HT1080 (cell line): ENCODE measurements at regions not wholly inside any gene's neighbourhood (a gene's known extent, or its start where the extent isn't known, plus 50 kb on each side); places are given as distances from the start of the nearest gene placed in this dataset.
"Not testable (repeated sequence)": the region's sequence is repeated elsewhere in the genome, so short reads cannot be mapped to it uniquely, and the experiment has no call there.

Experiments used
- DNase-seq: peaks from one replicate; pipeline ENCODE4 v3.0.0-alpha.2; 2015; ENCODE audit warnings: low read depth

DNA sequence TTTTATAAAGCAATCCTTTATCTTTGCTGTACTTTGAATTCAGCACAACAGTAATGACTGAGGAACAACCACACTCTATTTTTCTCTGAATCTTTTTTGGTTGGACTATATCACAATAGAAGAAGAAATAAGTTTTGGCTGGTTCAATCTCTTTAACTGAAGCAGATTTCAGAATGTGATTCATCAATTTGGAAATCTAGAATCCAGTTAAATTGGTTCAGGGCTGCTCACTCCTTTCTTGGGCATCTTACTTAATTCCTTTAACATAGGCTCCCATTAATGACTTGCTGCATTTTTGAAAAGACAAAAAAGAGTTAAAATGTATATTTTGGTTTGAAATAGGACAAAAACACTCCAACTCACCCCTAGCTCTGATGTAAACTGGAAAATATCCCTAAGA is 688.3 kb upstream of the NECTIN3 start:
- no peak for DNase-seq

DNA sequence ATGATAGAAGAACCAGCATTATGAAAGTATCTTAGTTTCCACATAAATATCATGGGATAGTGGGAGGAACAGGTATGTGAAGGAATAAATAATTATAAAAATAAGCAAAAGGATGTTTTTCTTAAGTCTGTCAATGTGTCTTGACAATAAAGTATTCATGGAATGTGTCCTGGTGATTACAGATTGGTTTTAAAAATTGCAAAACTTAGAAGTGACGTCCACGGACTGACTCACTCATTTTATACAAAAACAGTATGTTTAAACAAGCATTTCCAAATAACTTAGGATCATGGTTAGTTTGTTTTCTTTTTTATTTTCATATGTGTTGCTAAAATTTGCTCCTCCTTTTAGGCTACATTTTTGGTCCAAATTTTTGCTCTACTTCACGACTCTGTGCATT is 687.0 kb upstream of the NECTIN3 start:
- DNase-seq = peak; percentile 17

DNA sequence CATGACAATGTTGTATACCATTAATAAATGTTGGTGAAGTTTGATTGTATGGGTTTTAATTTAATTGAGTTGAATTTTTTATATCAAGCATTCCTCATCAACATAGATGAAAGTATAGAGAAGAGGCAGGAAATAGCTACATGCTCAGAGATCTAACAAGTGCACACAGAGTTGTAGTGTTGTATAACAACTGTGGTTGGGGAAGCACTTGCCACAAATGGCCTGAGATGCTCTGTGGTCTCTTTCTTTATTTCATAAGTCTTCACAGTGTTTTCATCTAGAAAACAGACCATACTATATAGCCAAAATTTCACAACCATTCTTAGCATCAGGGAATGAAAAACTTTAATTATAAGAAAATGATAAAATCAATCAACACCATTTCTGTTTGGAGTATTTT is 682.6 kb upstream of the NECTIN3 start:
- no peak for DNase-seq

DNA sequence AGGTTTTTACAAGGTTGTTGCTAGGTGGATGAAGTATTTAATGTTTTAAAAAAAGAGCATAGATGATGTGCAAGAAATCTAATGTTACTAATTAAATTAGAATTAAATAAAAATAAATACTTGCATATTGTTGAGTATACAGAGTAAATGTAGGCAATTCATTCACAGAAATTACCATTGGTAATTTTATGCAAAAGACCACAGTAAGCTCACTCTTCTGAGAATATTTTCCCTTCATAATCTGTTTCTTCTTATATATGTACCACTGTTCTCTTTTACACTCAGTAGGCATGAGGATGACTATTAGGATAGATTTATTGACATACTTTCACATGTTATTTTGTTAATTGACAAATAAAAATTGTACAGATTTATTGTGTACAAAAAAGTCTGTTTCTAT is 681.2 kb upstream of the NECTIN3 start:
- no peak for DNase-seq

DNA sequence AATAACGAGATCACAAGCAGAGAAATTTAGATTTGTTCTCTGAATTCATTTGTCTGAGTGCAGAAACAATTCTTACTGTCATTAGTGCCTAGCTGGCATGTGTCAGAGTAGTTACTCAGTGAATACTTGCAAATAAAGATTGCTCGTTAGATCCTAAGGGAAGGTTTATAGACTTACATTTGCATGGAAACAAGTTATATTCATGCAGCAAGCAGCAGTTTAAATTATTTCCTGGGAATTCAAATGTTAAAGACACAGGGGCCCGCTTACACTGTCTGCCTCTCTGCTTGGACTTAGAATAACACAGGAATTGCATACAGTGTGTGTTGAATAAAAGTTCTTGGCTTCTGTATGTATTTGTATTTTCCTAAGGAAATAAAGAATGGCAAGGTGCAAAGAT is 680.6 kb upstream of the NECTIN3 start:
- DNase-seq = no peak

DNA sequence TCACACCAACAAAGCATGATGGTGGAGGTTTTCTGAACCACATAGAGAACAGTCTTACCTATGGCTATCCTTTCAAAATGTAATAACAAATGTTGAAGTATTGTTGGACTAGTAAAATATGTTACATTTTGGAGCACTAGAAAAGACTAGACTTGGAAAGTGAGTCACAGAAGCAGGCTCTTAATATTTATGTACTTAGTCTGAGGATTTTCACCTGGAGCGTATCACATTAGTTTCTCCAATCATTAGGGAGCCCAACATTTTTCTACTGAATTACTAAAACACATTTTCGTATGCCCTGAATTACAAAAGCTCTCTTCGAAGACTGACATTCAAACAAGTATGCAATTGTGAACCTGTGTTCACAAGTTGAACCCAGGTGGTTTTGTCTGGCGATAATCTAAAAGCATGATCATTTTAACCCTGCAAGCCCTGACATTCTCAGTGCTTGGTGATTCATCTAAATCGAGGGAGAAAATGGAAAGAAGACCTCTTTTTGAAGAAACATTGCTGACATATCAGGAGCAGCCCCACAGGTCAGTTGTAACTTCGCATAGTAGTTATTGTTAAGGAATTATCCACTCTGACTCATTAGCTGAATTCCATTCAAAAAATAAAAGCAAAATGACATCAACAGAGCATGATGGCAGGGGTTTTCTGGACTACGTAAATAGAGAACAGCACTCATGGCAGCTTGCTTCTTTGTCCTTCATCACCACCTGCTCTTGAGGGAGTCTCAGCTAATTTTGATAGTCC is 679.8 kb upstream of the NECTIN3 start:
- no peak for DNase-seq

DNA sequence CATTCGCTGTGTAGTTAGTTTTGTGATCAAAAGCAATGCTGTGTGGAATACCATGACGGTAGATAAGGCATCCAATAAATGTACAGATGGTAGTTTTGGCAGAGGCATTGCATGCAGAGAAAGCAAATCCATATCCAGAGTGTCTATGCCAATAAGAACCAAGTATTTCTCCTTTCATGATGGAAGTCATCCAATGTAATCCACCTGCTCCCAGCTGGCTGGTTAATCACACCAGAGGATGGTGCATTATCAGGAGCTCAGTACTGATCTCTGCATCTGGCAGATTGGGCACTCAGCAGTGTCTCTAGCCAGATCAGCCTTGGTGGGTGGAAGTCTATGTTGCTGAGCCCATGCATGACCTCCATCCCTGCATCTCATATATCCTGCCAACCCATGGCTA is 677.7 kb upstream of the NECTIN3 start:
- DNase-seq = no peak

DNA sequence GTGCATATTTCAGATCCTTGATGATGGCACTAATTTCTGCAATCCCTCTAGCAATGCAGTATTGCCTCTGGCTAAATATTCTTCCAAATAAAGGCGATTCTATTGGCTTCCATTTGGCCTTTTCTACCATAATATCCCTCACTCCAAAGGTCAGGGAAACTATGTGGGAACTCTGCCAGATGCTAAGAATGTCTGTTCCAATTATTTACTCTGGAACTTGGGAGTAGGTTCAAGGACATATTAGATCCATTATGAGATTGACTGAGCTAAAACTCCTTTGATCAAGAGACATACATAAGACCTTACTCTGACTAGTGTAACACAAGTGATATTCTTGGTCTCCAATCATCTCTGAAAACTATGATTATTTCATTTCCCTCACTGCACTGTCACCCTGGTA is 674.5 kb upstream of the NECTIN3 start:
- no peak for DNase-seq

DNA sequence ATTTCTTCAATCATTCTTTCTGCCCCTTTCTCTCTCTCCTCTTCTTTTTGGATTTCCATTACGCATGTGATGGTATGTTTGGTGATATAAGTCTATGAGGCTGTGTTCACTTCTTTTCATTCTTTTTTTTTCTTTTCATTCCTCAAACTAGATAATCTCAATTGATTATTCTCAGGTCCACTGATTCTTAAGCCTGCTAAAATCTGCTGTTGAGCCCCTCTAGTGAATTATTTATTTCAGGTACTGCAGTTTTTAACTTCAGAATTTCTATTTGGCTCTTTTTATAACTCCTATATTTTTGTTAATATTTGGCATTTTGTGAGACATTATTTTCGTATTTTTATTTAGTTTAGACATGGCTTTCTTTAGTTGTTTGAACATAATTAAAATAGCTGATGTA is 671.3 kb upstream of the NECTIN3 start:
- no peak for DNase-seq

DNA sequence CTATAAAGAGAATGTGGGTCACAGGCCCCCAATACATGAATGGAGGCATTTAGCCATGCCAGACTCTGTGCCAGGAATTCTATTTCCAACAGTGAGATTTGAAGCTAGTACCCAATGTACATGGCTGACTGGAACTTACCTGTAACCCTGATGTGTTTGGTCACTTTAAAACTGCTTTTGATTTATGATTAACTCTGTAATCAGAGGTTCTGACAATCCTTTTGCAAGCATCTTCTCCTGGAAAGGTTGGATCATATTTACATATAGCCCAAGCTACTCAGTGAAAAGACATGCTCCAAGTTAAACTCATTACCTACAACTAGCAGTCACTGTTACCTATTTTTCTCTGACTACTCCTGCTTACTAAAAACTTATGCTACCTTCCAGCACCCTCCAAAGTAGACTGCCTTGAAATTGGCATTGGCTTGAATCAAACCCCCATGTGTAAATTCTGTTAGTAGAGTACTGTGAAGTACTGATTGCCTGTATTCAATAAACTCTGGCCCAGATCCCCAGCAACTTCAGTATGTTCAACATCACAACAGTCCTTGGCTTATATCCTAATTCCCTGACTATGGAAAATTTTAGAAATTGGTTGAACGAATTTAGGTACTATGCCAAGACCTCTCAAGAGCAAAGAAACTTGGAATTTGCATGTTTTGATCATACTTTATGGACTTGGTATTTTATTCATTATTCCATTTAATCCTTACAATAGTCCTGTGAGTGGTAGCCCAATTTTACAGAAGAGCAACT is 665.6 kb upstream of the NECTIN3 start:
- DNase-seq = no peak

DNA sequence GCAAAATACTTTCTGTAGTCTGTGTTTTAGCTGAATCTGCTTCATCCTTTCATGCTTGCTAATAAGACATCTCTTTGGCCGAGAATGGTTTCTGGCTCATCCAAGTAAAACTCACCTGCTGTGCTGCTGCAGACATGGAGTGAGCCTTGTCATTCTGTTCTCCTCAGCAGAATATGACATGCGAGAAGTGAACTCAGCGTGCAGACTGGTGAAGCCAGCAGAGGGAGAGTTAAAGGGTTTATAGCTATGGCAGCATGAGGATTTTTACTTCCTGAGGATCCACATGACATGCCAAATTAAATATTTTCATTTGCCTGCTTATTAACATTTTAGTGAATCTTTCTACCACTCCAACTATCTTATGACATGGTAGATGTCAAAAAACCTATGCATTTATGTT is 658.4 kb upstream of the NECTIN3 start:
- peak; percentile 24 for DNase-seq

DNA sequence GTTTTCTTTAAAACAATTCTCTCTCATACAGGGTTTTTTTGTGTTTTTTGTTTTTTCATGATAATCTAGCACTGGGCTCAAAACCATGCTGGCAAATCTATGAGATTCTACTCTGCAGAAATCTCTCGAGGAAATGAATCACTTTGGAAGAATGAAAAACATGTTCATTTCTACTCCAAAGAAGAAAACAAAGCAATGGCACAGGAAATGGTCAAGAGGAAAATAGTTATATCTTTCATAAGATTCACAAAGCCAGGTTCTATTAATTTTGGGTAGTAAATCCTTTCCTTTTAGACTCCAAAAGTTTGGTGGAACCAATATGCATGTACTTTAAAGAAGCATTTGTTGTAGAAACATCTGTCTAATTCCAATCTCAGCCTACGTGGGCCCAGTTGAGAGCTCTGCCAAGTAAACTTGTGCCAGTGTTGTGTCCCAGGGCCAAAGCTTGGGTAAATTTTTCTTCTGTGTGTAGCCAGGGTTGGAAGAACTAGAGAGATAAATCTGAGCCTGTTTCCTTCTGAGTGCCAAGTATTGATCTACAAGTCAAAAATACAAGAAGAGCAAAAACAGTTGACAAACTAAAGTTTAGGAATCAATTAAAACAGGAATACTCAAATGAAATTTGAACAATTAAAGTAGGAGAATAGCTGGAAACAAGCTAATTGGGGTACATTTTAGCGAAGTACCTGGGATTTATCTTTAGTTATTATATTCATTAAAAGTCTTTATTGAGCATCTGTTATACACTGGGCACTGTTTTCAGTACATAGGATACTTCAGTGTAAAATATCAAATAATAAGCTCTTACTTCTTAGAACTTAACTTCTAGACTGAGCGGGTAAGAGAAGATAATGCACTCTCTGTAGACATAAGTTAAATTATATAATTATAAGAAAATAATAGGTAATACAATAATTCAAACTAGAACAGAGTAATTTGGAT is 657.5 kb upstream of the NECTIN3 start:
- peak; percentile 91 for DNase-seq

DNA sequence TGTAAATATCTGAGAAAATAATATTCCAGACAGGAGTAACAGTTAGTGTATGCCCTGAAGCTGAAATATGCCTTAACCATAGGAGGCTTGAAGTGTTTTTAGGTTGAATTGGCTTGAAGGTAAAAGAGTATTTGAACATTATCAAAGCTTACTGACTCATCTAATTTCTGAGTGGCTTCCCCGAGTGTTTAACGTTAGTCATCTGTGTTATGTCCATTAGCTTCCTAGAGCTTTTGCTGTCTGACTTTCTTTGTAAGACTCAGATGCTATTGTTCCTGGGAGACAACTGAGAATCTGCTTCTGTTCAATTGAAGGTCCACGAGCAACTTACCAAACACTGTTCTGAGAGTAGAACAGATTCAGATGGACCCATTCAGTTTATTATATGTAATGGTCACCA is 656.8 kb upstream of the NECTIN3 start:
- peak; percentile 85 for DNase-seq

DNA sequence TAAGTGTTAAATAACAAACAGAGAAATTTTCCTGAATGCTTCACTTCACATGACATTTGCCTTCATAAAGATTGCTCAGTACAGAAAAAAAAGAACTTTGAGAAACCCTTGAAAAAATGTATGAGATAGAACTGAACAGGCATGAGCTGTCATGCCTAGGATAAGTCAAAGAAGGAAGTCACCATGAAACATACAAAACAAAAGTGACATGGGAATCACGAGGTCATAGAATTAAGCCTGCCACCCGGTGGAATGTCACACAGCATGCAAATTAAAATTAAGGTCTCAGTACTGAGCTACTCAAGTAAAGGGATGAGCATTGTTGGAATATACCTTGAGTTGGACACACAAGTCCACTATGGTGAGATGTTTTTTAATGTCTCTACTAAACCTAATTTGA is 652.5 kb upstream of the NECTIN3 start:
- peak; percentile 55 for DNase-seq

DNA sequence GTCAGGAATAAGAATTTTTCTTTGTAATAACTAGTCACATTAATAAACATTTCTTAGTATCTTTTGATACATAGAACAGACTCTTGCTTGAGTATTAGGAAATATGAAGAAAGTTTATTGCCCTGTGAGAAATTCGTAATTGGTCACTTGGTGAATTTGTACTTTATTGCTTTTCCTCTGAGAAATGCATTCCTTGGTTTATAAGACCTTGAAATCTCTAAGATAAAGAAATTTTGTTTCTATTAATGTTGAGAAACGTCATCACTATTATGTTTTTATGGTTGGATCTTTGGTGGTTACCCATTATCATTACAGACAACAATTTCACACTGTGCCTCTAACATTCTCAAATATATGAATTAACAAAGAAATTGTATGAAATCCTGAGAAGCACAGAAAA is 652.0 kb upstream of the NECTIN3 start:
- no peak for DNase-seq

DNA sequence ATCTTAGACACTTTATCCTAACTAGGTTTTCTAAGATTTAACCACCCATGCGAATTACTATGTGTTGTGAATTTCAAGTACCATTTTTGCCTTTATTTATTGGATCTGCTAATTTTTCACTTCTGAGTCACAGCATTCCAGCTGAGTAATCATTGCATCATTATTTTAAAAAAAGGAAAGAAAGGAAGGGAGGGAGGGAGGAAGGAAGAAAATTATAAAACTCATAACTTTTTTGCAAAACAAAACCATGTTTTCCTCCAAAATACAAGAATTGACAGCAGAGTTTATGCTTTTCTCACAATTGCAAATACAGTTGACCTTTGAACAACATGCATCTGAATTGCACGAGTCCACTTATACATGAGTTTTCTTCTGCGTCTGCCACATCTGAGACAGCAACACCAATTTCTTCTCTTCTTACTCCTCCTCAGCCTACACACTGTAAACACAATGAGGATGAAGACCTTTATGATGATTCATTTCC is 651.4 kb upstream of the NECTIN3 start:
- peak; percentile 94 for DNase-seq

DNA sequence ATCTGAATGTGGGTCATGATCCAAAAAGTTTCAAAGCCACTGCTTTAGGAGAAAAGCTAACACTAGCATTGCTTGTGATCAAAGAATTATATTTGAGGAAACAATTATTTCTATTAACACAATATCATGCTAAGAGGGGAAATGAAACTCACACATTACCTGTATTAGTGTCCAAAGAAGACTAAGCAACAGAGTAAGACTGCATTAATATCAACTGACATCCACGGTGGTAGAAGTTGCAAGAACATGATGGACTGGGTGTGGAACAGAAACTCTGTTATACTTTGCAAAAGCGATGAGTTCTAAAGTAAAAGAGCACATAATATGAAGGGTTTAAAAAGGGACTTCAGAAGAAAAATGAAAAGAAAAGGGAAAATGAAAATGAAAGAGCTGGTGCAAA is 648.3 kb upstream of the NECTIN3 start:
- DNase-seq = no peak

DNA sequence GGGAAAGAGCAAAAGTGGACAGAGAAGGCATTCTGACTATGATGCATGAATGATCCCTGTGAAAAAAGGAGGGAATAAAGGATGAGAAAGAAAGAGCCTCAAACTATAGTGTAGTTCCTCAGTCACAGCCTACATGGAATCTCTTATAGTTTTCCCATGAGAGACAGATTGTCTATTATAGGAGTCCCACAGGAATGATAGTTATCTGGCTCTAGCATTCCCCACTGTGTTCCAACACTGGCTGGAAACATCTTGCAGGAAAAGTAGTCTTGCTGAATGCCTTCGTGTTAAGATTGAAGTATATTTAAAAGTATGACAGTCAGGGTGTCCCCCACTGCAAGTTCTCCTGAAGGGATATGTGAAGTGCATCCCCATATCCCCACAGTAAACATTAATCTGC is 641.5 kb upstream of the NECTIN3 start:
- no peak for DNase-seq

DNA sequence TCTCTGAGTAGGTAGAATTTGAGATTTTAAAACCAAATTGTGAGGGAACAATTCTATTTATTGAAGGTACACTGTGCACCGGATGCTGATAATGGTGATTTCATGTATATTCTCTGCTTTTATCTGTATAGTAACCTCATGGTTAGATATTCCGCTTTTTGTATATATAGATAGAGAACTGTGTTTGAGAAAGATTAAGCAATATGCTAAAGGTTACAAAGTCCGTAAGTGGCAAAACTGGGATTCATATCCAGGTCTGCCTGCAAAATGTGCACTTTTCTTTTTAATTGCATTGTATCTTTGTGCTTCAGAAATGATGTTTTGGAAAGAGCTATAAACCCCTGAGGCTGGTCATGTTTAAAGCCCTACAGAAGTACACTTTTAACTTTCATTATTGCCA is 635.4 kb upstream of the NECTIN3 start:
- DNase-seq = no peak

DNA sequence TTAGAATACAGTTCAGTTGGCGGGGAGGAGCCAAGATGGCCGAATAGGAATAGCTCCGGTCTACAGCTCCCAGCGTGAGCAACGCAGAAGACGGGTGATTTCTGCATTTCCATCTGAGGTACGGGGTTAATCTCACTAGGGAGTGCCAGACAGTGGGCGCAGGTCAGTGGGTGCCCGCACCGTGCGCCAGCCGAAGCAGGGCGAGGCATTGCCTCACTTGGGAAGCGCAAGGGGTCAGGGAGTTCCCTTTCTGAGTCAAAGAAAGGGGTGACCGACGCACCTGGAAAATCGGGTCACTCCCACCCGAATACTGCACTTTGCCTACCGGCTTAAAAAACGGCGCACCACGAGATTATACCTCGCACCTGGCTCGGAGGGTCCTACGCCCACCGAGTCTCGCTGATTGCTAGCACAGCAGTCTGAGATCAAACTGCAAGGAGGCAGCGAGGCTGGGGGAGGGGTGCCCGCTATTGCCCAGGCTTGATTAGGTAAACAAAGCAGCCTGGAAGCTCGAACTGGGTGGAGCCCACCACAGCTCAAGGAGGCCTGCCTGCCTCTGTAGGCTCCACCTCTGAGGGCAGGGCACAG is 631.5 kb upstream of the NECTIN3 start:
- DNase-seq = not testable (repeated sequence)

DNA sequence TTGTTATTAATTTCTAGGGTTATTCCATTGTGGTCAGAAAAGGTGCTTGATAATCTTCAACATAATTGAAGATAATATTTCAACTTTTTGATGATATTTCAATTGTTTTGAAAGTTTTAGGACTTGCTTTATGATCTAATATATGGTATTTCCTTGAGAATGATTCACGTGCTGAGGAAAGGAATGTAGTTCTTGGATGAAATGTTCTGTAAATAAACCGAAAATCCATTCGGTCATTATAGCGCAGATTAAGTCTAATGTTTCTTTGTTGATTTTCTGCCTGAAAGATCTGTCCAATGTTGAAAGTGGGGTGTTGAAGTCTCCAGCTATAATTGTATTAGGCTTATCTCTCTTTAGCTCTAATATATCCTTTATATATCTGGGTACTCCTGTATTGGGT is 617.5 kb upstream of the NECTIN3 start:
- no peak for DNase-seq
